ENCODE measurements at regions not wholly inside any gene's neighbourhood (a gene's known extent, or its start where the extent isn't known, plus 50 kb on each side); places are given as distances from the start of the nearest gene placed in this dataset.

DNA sequence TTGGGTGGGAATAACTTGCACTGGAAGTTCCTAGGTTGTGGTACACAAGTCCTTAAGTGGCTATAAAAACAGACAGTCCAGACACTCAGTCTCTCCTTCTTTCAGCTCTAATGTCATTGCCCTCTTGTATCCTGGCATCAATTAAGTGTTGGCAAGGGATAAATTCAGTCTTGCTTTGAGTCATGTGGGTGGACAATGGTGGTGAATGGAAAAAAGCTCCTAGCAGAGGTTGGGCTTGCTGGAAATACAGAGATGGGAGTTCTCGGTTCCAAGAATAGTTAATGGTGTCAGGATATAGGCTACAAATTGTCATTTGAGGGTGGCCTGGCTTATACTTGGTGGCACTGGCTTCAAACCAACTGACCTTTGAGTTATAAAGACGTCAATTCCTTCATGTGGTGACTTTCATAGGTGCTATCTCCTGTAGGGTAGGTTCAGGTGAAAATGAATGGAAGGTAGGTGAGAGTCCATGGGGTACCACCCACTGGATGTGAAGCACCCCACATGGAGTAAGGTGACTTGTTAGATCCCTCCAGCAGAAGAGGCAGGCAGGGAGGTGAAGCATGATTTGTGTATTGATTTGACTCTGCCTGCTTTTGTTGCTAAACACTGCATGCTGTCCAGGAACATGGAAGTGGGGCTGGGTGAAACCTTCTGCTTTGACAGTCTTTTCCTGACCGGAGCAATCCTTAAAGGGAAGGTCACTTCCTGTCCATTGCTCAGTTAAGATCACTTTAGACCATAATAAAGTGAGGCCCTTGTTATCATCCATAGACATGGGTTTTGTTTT is 102.0 kb downstream of the LACC1 start:
- no peak overlapping the region for H3K4me2 ChIP-seq (replicated peaks; ENCODE audit: extremely low read depth, low read length, poor library complexity, severe bottlenecking)
- TF ChIP-seq, protein P1, sequence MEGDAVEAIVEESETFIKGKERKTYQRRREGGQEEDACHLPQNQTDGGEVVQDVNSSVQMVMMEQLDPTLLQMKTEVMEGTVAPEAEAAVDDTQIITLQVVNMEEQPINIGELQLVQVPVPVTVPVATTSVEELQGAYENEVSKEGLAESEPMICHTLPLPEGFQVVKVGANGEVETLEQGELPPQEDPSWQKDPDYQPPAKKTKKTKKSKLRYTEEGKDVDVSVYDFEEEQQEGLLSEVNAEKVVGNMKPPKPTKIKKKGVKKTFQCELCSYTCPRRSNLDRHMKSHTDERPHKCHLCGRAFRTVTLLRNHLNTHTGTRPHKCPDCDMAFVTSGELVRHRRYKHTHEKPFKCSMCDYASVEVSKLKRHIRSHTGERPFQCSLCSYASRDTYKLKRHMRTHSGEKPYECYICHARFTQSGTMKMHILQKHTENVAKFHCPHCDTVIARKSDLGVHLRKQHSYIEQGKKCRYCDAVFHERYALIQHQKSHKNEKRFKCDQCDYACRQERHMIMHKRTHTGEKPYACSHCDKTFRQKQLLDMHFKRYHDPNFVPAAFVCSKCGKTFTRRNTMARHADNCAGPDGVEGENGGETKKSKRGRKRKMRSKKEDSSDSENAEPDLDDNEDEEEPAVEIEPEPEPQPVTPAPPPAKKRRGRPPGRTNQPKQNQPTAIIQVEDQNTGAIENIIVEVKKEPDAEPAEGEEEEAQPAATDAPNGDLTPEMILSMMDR (IDR thresholded peaks at IDR 0.05): no peak
- intact Hi-C loops (cut with micrococcal nuclease): no loop called here
- H4K20me1 ChIP-seq (ENCODE audit: insufficient read depth, low read length): no peaks in the 10 kb centered on the region
- WGBS (ENCODE audit: insufficient coverage): 81% methylated on average over 2 of the region's 3 CpGs
- no peak for DNase-seq
- H3K4me1 ChIP-seq (ENCODE audit: control insufficient read depth in 1 of 2, insufficient read depth in 2 of 2, low read length in 2 of 2): no peaks in the 10 kb centered on the region
- H3K27ac Mint-ChIP-seq: no peak overlapping the region
- no peaks in the 10 kb centered on the region for H3K79me2 ChIP-seq (ENCODE audit: insufficient read depth, low read length)
- H3K9me3 Mint-ChIP-seq: peaks cover 0 to 4% (median 2%) of the 10 kb centered on the region in 7 donors
- no peak overlapping the region for H3K4me3 ChIP-seq (replicated peaks in 1 of 3; ENCODE audit: low read depth in 2 of 3, low read length in 3 of 3)
- no peaks in the 10 kb centered on the region for H3K36me3 ChIP-seq (replicated peaks in 1 of 2; ENCODE audit: control insufficient read depth in 1 of 2, insufficient read depth in 2 of 2, low read length in 2 of 2)
- peaks cover under 1 to 6% (median 6%) of the 10 kb centered on the region in 3 donors for H3K27me3 Mint-ChIP-seq (ENCODE audit: low read depth in 3 of 3)
- no peaks in the 10 kb centered on the region for H3K4me1 Mint-ChIP-seq
- H3K27ac ChIP-seq (ENCODE audit: low read depth in 1 of 2, low read length in 2 of 2): no peak overlapping the region
- no peak overlapping the region for H3K4me3 Mint-ChIP-seq
- no peaks in the 10 kb centered on the region for H3K9me3 ChIP-seq (replicated peaks in 1 of 2; ENCODE audit: control insufficient read depth in 1 of 2, insufficient read depth in 1 of 2, low read length in 2 of 2)
- no peak overlapping the region for H2AFZ ChIP-seq (ENCODE audit: insufficient read depth, low read depth, low read length, poor library complexity, severe bottlenecking)
- H3K27me3 ChIP-seq (ENCODE audit: control insufficient read depth in 2 of 2, insufficient read depth in 2 of 2, low read length in 2 of 2): no peaks in the 10 kb centered on the region
- no peak overlapping the region for H3K9ac ChIP-seq (ENCODE audit: insufficient read depth, low read length, poor library complexity, severe bottlenecking)
- no peaks in the 10 kb centered on the region for H3K36me3 Mint-ChIP-seq

DNA sequence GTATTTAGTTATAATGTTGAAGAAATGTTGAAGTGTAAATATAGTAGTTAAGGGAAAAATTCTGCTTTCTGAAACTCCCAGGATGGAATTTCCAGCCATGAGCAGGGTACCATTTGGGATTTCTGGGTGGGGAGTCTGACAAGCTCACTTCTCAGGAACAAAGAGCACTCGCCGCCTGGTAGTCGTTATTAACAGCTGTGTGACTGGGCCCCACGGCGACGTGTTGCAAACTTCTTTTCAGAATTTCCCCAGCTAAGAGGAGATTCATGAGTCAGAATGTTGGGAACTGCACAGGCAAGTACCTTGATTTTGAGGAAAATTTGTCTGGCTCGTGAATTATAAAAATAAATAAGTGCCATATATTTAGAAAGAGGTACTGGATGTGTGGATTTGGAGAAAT is 103.7 kb downstream of the LACC1 start:
- intact Hi-C loops (cut with micrococcal nuclease): no loop called here
- Histone ChIP-seq H3K9me3 (replicated peaks in 1 of 2; ENCODE audit: control insufficient read depth in 1 of 2, insufficient read depth in 1 of 2, low read length in 2 of 2) (no peaks in the 10 kb centered on the region), H3K27me3 (ENCODE audit: control insufficient read depth in 2 of 2, insufficient read depth in 2 of 2, low read length in 2 of 2) (no peaks in the 10 kb centered on the region), H3K36me3 (replicated peaks in 1 of 2; ENCODE audit: control insufficient read depth in 1 of 2, insufficient read depth in 2 of 2, low read length in 2 of 2) (no peaks in the 10 kb centered on the region), H3K9ac (ENCODE audit: insufficient read depth, low read length, poor library complexity, severe bottlenecking) (no peak overlapping the region), H3K4me2 (replicated peaks; ENCODE audit: extremely low read depth, low read length, poor library complexity, severe bottlenecking) (no peak overlapping the region), H3K27ac (ENCODE audit: low read depth in 1 of 2, low read length in 2 of 2) (no peak overlapping the region), H3K4me1 (ENCODE audit: control insufficient read depth in 1 of 2, insufficient read depth in 2 of 2, low read length in 2 of 2) (no peaks in the 10 kb centered on the region), H3K4me3 (replicated peaks in 1 of 3; ENCODE audit: low read depth in 2 of 3, low read length in 3 of 3) (no peak overlapping the region), H4K20me1 (ENCODE audit: insufficient read depth, low read length) (no peaks in the 10 kb centered on the region), H2AFZ (ENCODE audit: insufficient read depth, low read depth, low read length, poor library complexity, severe bottlenecking) (no peak overlapping the region), H3K79me2 (ENCODE audit: insufficient read depth, low read length) (no peaks in the 10 kb centered on the region)
- no CpG with 5 or more reads among the region's 7 CpGs for WGBS (ENCODE audit: insufficient coverage)
- DNase-seq: no peak
- H3K36me3 Mint-ChIP-seq: no peaks in the 10 kb centered on the region
- H3K4me3 Mint-ChIP-seq: no peak overlapping the region
- no peak overlapping the region for H3K27ac Mint-ChIP-seq
- H3K4me1 Mint-ChIP-seq: no peaks in the 10 kb centered on the region
- peaks cover 0 to 4% (median 2%) of the 10 kb centered on the region in 3 donors for H3K27me3 Mint-ChIP-seq (ENCODE audit: low read depth in 3 of 3)
- H3K9me3 Mint-ChIP-seq: peaks cover 0 to 3% (median 0%) of the 10 kb centered on the region in 7 donors
- TF ChIP-seq, protein P1 (IDR thresholded peaks at IDR 0.05): no peak
